HG03103 (cell line): ENCODE measurements at regions not wholly inside any gene's neighbourhood (a gene's known extent, or its start where the extent isn't known, plus 50 kb on each side); places are given as distances from the start of the nearest gene placed in this dataset.
A peak's percentile ranks its signal among the peaks of the same experiment; 100 is the strongest.
"Not testable (repeated sequence)": the region's sequence is repeated elsewhere in the genome, so short reads cannot be mapped to it uniquely, and the experiment has no call there.

ENCODE experiments used
- ATAC-seq: cut with Tn5 transposase; IDR thresholded peaks from one replicate; pipeline ENCODE4 v1.9.1; 2021; ENCODE audit warnings: low read depth; ENCODE audit not compliant: unreplicated experiment

DNA sequence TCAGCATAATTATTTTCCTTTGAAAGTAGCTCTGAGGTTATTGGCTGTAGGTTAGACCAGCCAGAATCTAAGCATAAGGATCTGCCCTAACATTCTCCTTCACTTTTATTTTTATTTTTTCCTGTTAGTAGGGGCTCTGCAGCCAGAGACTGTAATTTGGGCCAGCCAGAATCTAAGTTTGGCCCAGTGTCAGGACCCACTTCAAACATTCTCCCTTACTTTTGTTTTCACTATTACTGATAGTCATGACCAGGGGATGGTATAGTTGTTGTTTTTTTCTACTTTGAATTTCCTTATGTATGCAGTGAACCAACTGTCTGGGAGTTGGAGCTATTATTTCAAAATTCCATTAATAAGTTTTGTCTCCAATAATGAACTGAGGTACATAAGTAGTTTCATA lies 121.0 kb upstream of the MBNL1 start:
- no peak for ATAC-seq

DNA sequence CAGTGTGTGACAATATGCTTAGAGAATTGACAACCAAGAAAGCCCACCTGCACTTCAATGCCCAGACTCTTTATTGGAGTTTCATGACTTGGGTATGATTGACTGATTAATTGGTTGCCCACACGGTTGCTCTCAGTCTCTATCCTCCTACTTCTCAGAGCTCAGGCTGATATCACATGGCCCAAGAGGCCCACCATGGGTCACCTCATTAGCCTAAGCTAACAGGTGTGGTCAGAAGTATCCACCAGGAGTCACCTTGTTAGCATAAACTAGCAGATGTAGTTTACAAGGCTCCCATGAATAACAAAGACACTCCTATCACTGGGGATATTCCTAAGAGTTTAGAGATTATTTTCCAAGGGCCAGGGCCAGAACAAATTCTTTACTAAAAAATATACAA lies 120.2 kb upstream of the MBNL1 start:
- no peak for ATAC-seq

DNA sequence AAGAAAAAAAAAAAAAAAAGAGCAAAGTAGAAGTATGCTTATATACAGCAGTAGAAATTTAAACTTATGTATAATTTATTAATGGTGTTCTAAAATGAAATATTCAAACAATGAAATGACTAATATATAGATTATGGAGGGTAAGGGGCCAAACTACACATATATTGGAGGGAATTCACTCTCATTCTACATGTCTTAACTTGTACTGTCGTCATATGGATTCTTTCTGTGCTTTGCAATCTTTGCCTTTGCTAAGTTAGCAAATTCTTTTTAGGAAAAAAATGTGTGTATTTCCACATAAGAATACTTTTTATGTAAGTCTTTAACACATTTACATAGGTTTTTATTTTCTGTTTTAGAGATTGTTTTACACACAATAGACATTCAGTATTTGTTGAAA lies 118.9 kb upstream of the MBNL1 start:
- no peak for ATAC-seq

DNA sequence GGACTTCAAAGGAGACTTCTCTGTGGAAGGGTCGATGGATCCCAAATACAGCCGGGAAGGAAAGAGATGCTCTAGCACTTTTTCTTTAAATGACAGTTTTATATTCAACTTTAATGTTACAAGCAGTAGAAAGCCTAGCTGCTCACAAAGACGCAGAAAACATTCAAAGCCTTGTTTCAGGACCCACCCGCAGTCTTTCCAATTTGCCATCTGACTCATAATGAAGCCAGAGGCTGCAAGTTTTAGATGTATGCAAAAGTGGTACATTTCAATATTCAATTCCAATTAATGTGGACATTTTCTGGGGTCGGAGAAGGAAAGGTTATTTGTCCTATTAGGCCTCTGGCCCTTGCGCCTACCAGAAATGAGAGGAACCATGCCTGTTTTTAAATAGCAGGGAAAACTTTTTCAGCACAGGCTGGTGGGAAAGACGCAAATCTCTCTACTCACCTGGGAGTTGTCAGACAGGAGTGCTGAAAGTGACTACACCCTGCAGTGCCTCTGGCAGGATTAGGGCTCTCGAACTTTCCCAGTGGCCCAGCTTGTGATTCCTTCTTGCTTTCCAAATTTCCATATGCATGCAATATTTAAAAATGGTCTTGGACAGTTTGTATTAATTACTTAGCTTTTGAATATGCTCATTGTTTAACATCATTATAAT lies 117.4 kb upstream of the MBNL1 start:
- ATAC-seq, result peak; percentile 48

DNA sequence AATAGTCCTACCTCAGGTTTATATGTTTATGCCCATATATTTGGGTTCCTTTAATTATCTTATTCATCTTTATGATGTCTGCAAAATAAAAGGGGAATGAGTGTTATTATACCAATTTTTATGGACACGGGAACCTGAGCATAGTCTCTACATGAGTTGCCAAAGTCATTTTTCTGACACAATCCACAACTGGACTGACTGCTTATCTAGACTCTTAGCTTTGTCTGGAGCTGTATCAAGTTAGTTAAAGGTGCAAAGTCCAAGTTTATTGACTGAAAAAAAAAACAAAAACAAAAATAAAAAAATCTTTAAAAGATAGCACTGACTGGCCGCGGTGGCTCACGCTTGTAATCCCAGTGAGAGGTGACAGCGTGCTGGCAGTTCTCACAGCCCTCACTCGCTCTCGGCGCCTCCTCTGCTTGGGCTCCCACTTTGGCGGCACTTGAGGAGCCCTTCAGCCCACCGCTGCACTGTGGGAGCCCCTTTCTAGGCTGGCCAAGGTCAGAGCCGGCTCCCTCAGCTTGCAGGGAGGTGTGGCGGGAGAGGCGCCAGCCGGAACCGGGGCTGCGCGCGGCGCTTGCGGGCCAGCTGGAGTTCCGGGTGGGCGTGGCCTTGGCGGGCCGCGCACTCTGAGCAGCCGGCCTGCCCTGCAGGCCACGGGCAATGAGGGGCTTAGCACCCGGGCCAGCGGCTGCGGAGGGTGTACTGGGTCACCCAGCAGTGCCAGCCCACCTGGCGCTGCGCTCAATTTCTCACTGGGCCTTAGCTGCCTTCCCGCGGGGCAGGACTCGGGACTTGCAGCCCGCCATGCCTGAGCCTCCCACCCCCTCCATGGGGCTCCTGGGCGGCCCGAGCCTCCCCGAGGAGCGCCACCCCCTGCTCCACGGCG lies 116.6 kb upstream of the MBNL1 start:
- ATAC-seq, result not testable (repeated sequence)

DNA sequence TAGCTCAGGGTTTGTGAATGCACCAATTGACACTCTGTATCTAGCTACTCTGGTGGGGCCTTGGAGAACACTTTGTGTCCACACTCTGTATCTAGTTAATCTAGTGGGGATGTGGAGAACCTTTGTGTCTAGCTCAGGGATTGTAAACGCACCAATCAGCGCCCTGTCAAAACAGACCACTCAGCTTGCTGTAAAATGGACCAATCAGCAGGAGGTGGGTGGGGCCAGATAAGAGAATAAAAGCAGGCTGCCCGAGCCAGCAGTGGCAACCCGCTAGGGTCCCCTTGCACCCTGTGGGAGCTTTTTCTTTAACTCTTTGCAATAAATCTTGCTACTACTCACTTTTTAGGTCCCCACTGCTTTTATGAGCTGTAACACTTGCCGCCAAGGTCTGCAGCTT lies 115.6 kb upstream of the MBNL1 start:
- ATAC-seq, result not testable (repeated sequence)

DNA sequence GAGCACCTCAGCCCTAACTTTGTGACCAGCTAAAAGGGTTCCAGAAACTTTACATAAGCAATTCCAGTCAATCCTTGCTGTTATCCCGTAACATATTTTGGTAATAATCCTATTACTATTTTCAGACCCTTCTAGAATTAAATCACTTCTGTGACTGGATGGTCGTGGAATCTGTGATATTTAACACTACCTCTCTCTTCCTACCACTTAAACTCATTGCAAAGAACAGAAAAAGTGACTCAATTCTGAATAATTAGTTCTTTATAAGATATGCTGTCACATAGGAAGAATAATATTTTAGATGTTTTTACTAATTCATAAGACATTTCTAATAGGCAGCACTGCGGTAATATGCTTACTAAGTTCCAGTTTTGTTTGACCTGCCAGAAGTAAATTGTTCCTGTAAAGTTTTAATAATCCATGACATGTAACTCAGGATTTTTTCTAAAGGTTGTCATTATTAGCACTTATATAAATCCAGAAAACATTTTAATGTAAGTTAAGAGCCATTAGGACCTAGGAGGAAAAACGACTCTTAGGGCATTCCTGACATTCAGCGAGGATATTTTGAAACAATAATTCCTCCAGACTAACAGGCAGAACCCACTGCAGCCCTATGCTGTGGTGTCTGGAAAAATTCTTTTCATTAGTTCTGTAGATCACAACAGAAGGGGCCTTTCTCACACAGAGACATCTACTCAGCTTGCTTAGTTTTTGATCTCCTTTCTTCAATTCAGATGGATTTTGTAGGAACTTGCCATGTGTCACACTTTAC lies 113.3 kb upstream of the MBNL1 start:
- no peak for ATAC-seq

DNA sequence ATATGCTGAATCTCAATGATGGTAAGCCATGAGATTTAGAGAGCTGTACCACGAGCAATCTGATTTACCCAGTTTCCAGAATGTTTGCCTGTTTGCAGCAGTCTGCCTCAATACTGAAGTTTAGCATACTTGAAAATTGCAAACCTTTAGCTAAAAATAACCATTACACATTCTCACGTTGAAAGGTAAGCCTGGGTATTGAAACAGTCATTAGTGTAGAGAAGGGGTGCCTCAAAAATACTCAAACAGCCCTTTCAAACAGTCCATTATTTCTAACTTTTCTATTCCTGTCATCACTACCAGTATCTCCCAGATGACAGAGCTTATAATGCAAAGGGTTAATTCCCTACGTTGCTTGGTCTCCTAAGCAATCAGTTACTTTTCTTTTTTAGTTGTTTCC lies 111.8 kb upstream of the MBNL1 start:
- ATAC-seq, result no peak

DNA sequence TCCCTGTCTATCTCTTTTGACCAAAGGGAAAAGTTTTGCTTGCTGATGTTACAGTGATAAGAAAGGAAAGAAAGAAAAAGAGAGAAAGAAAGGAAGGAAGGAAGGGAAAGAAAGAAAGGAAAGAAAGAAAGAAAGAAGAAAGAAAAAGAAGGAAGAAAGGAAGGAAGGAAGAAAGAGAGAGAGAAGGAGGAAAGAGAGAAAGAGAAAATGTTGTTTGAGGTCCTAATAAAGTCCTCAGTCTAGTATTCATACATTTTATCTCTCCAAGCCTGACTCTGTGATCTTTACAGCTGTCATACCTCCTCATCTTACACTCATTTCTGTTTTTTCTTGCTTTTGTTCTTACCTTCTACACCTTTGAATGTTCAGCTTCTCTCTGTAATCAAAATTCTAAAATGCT lies 111.4 kb upstream of the MBNL1 start:
- ATAC-seq, result no peak

DNA sequence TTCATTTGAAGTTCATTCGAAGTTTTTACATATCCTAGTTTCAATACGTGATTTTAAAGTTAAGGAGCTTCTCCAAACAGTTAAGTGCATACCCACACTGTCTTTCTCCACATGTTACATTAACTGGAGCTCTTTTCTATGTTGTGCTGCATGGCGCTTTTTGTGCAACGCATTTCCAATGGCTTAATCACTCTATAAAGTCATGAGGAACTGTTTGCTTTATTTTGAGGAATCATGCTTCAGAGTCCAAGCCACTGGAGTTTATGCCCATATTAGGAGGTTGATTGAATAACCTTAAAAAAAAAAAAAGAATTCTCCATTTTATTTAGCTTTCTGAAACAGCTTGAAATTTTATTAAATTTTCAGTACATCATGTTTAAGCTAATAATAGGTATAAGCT lies 109.4 kb upstream of the MBNL1 start:
- no peak for ATAC-seq

DNA sequence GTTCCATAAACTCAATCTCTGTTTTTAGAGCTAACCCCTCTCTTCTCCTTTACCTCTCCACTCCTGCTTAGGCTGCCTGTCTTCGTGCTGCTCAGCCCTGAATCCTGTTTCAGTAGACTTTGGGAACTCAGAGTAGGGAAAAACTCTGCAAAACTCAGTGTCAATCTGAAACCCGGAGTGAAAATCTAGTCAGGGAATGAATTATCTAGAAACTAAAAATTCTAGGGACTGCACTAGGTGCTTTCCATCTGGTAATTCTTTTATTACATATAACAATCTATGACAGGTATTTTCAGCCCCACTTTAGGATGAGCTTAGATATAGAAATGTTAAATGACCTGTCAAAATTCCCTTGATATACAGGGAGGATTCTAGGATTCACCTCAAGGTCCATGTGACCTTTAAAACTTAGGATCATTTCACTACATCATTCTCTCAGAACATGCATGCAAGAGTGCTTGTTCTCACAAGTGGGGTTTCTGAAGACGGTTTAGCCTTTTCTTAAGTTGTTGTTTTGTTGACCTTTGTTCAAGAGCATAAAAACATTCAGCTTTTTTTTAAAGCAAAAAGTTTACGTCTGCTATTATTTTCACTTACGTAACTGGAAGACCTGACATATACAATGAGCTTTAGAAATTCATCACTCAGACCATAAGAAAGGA lies 108.2 kb upstream of the MBNL1 start:
- no peak for ATAC-seq

DNA sequence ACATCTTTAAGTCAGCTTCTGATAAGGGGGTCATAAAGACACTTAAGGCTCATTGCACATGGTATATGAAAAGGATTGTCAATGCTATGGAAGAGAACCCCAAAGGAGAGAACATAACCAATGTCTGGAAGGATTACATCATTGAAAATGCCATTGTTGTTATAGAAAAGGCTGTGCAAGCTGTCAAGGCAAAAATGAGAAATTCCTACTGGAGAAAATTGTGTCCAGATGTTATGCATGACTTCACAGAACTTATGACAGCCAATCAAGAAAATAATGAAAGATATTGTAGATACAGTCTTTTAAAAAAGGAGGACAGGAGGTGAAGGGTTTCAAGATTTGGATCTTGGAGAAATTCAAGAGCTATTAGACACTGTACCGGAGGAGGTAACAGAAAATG lies 96.3 kb upstream of the MBNL1 start:
- ATAC-seq, result no peak

DNA sequence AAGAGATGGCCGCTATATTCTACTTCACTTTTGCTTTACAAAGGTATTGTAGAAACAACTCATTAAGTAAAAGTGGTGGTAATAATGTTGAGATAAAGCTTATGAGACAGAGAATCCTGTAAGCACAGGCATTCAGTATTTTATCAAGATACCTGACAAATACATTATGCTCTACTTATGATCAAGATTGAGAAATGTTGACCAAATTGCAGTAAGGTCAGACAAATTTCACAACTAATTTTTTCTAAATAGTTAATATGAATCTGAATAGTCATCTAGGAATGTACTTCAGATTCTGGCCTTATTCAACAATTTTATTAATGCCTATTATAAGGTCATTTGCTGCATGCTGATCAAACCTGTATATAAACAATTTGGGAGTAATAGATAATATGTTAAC lies 95.1 kb upstream of the MBNL1 start:
- ATAC-seq, result no peak

DNA sequence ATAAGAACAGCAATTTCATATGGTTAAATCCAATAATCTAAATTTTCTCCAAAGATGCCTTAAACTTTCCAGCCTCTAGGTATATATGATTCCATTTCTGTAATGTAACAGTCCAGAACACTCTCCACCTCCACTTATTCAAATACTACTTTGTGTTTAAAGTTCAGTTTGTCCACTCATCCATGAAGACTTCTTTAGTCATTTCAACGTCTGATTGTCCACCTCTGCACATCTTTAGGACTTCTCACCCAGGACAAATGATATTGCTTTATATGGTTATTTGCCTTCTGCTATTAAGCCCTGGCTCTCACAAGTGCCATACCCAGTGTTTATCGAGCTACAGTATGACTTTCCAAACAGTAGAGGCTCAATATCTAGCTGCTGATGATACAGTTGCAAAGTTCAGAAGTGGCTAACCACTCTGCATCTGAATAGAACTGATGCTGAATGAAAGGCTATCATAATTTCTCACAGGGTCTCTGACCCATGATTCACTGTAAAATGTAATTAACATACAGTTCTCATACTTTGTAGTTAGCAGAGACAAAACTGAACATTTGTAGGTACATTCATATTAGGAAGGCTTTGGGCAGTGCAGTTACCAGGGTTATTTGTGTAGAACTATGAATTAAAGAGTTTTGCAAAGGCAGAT lies 93.7 kb upstream of the MBNL1 start:
- no peak for ATAC-seq

DNA sequence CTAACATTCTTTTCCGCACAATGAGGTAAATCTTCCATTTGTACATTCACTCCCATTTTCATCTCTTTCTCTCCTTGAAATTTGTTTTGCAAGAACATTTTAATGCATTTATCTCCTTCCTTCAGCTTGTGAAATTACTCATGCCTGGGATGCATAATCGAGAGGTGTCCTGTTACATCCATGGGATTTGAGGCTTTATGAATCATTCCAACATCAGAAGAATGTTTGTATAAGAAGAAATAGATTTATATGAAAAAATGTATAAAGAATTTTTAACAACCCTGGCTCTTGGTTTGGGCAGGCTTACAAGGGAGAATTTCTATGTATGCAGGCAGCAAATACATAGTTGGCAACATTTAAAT lies 93.2 kb upstream of the MBNL1 start:
- no peak for ATAC-seq

DNA sequence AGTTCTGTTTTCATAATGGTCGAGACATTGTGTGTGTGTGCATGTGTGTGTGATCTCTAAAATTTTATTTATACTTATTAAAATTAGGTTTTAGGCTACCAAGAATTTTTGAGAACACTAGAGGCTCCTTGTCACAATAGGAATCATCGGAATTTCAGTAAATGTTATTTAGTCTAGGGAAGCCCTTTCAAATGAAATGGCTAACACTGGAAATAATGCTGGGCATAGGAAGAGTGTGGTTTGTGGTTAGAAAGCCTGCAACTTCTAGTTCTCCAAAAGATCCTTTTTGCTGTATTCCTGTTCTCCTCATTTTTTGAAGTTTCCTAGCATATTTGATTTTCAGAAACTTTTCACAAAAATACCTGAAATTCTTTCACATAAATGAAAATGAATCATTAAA lies 92.5 kb upstream of the MBNL1 start:
- ATAC-seq, result no peak

DNA sequence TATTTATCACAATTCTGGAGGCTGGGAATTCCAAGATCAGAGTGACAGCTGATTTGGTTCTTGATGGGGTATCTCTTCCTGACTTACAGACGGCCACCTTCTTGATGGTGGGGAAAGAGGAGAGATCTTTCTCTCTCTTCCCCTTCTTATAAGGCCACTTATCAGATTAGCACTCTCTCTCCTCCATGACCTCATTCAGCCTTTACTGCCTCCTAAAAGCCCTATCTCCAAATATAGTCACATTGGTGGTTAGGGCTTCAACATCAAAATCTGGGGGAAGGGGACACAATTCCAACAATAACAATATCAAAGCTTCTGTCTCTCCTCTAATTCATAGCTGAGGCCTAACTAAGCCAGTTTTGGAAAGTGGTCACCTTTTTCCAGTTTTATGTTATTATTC lies 91.7 kb upstream of the MBNL1 start:
- ATAC-seq, result no peak

DNA sequence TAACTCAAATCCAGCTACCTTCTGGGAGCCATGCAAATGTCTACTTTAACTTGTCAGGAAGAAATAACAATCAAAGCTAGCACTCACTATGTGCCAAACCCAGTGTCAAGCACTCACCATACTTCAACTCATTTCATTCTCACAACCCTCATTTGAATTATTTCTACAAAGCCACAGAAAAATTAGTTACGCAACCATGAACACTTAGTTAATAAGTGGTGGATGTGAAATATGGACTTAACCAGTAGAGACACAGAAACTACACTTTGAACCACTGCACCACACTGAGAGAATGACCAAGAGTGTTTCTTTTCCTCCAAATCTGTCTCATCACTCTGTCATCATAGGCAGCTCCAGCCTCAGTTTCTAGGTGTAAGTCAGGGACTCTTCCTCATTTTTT lies 91.0 kb upstream of the MBNL1 start:
- ATAC-seq, result peak; percentile 52

DNA sequence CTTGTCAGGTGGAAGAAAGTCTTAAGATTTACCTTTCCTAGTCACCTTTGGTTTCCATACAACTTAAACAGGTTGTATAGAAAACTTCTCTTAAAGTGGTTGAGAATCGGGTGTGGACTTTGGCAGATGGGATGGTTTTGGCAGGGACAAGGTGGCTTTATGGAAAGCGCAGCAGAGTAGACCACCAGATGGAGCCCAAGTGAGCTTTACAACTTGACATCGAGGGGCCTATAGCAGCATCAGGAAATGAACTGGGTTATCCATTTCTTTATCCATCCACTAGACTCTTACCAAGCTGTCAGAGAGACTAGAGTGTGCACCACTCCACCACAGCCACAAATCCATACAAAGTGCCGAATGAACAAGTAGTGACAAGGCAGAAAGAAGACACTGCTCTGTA lies 85.3 kb upstream of the MBNL1 start:
- ATAC-seq, result peak; percentile 56

DNA sequence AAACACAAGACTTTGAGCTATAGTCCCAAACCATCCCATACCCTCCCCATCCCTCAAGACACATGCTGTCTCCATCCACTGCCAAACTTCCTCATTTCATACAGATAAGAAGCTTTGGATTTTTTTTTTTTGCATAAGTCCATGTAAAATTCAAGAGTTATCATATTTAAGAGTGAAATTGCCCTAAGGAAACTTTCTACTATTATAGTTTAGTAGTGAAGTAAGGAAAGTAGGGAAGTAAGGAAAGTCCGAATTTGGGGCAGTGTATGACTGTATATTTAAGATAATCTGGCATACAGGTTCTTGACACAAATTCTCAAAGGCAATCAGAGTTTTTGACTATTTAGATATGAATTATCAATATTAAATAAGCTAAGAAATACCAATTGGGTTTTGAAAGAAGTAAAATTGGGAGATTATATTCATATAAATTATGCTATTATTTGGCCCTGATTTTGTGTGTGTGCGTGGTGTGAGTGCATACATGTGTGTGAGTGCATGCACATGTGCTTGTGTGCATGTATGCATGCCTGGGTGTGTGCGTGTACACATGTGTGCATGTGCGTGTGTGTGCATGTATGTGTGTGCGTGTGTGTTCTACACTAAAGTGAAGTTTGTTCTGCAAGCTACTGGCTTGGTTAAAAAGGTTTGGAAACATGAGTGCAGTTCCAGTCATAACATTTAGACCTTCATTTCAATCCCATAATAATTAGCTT lies 83.6 kb upstream of the MBNL1 start:
- no peak for ATAC-seq
